Activated CD4-positive, alpha-beta T cell treated with anti-CD3 and anti-CD28 coated beads, Interleukin-10, Interleukin-2, amounts not matched to agents 100 ng/mL and 50 ng/mL, durations not matched to agents 16 hours and 8 hours (primary cell): ENCODE measurements at regions not wholly inside any gene's neighbourhood (a gene's known extent, or its start where the extent isn't known, plus 50 kb on each side); places are given as distances from the start of the nearest gene placed in this dataset.
"Not testable (repeated sequence)": the region's sequence is repeated elsewhere in the genome, so short reads cannot be mapped to it uniquely, and the experiment has no call there.

Source experiments
- DNase-seq: peaks from one replicate; pipeline ENCODE4 v3.0.0-alpha.2; 2020

- DNase-seq = no peak
Measured at GRCh38 chr5:100641833-100642232, 106.7 kb downstream of the FAM174A start.

- DNase-seq = no peak
Measured at GRCh38 chr5:100643473-100643872, 108.3 kb downstream of the FAM174A start.

- no peak for DNase-seq
Measured at GRCh38 chr5:100644185-100644584, 109.0 kb downstream of the FAM174A start.

DNA sequence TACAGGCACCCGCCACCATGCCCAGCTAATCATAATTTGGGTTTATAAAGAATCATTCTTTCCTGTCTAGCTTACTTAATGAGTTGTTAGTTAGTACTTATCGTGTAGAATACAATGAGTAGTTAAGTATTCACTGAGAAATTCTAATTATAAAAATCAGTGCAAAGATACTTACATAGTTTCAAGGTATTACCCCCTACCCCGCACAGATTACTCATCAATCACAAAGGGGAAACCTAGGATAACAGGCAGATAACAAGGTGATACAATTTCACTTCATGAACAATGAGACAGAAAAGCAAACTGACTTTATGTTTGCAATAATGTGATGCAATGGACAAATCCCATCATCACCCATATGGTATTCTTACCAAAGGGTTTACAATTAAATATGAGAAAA, 109.6 kb downstream of the FAM174A start:
- DNase-seq = no peak

- no peak for DNase-seq
Measured at GRCh38 chr5:100646011-100646410, 110.8 kb downstream of the FAM174A start.

DNA sequence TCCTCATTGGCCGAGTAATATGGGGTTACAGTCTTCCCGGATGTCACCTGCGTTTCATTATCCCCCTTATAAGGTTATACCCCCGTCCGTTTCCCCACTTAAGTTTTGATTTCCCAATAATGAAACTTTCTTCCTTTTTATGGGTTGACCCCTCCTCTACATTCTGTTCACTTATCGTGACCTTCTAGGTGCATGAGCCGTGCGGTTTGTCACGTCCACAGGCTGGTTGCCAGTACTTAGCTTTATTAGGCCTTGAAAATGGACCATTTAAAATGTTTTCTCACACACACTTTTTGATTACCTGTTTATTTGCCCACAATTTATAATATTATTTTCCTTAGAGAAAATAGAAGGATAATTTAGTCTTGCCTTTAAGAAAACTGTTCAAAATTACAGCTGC, 111.5 kb downstream of the FAM174A start:
- DNase-seq = no peak

DNA sequence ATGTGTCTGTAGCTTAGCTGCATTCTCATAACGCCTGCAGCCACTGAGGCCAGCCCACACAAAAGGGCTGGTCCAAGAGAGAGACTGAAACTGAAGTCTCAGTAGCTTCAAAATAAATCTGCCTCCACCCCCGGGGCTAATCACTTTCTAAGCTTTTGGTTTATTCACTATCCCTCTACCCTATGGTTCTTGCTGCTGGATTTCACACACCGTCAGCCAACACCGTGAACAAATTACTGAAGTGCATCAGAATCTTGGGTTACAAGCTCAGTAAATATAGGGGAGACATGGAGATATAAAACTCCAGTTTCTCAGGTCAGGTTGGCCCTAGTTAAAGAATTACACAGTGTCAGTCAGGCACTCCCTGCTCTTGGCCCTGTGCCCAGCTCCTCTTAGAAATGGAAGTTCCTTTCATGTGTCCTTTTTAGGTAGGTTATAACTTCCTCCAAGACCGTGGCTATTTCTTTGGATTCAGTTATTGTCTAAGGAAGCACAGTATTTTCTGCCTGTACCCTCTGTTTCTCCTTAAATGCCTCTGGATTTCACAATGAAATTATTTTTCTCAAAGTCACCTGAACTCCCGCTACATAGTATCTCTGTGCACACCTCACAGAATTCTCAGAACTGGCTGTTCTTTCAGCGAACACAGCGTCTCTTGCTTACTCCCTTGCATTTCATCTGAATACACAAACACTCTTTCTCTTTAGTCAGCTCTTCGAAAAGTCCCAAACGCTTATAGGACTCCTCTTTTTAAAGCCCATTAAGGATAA, 112.5 kb downstream of the FAM174A start:
- no peak for DNase-seq

DNA sequence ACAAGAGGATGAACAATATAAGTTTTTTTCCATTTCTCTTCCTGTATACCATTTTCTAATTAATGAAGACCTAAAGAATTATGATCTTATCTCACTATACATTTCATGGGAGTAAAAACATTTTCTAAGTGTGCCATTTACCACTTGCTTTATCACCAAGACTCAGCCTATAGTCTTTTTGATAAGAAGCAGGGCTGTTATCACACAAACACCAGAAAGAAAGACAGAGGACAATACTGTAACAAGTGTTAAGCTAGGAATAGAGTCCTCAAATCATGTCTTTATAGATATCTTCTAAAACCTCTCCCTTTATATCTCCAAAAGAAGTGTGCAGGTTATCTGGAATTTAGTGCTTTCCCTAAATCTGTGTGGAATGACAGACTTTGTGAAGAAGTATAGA, 119.7 kb downstream of the FAM174A start:
- no peak for DNase-seq

- DNase-seq = not testable (repeated sequence)
Measured at GRCh38 chr5:100656771-100657170, 121.6 kb downstream of the FAM174A start.

DNA sequence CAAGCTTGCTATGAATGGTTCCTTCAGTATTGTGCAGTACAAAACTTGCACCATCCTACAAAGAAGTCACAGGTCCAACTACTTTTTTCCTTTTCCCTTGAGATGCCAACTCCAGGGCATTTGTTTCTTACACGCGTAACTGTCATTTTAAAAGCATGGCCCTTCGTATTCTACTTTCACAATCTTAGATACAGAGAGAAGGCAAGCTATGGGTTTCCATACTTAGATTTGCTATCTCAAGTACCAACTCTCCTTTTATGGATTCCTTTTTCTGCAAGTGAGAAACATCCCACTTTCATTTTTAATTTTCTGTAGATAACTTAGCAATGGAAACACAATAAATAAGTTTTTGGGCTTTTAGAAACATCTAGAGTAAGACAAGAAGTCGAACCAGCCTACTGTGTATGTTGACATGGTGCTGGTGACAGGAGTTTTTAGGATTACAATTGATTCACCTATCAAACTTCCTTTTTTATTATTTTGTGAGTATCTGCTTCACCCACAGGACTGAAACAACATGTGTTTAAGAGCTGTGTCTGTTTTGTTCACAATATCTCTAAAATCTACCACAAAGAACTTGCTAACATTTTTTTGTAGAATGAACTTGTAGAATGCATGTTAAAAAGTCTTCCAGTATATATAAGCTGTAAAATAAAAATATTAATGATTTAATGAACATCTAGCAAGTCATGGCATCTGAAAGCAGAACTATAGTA, 124.1 kb downstream of the FAM174A start:
- no peak for DNase-seq

DNA sequence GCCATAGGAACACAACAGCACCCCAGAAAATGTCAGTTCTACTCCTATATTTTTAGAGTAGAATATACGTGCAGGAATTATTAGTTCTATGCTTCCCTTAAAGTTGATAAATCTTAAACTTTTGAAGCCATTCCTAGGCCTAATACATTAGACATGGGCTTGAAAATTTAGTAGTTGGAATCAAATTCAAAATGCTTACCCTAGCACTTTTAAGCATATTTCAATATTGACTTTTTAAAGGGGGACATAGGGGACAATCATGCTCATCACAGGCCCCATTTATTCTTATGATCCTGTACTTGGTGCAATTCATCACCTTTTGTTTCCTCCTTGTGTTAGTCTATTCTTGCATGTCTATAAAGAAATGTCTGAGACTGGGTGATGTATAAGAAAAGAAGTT, 129.0 kb downstream of the FAM174A start:
- DNase-seq = no peak

- peak; percentile 65 for DNase-seq
Measured at GRCh38 chr5:100667161-100667630, 132.0 kb downstream of the FAM174A start.

GRCh38 chr5:100668511-100668910, 133.3 kb downstream of the FAM174A start:
- DNase-seq = no peak

DNA sequence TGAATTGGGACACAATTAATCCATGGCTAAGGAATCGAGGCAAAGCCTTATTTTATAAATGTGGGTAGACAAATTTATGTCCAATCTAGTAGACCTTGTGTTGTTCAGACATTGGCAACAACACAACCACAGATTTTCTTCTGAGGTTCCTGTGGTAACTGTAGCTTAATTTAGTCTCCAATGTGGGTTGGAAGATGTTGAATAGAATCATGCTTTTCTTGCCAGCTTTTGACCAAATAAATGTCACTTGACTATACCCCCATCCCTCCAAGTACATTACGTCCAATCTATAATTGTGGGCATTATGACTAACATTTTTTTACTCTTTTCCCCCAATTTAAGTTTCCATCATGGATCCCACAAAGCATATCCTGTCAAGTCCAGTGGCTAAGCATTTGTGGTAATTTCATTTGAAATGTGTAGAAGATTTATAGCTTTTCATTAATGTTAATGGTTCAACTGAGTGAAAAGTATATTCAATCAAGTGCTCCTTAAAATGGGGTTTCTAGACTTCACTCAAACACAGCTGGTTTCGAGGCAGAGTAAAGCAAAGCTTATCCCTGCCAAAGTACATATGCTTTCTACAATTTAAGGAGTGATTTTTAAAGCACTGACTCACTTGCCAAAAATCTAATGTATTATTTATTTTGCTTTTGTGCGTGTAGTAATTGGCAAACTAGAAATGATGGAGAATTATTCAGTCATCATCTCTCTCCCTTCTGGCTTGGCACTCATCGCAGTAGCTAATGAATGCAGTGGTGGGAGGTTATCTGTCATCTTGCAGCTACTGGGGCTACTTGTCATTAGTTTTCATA, 141.8 kb downstream of the FAM174A start:
- DNase-seq = no peak

GRCh38 chr5:100682625-100683024, 147.5 kb downstream of the FAM174A start:
- DNase-seq = no peak

DNA sequence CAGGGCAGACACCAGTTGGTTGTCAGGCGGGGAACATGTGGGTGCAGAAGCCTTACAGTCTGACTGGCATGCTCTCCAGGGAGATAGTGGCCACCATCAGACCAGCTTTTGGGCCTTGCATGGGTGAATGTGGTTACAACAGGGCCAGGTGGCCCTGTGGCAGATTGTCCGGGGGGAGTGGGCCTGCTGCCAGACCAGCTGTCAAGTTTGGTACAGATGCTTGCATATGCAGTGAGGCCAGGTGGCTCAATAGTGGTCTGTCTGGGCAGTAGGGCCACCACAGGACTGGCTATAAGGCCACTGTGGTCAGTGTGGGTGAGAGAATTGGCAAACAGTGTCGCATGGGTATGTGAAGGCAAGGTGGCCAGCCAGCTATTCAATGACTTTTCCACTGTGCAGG, 148.7 kb downstream of the FAM174A start:
- no peak for DNase-seq

DNA sequence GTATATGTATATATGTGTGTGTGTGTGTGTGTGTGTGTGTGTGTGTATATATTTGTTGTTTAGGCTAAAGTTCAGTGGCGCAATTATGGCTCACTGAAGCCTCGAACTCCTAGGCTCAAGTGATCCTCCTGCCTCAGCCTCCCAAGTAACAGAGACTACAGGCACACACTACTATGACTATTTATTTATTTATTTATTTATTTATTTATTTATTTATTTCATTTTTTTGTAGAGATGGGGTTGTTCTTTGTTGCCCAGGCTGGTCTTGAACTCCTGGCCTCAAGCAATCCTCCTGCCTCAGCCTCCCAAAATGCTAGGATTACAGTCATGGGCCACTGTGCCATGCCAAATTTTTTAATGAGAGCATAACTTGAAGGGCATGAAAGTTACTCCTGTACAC, 149.9 kb downstream of the FAM174A start:
- not testable (repeated sequence) for DNase-seq

DNA sequence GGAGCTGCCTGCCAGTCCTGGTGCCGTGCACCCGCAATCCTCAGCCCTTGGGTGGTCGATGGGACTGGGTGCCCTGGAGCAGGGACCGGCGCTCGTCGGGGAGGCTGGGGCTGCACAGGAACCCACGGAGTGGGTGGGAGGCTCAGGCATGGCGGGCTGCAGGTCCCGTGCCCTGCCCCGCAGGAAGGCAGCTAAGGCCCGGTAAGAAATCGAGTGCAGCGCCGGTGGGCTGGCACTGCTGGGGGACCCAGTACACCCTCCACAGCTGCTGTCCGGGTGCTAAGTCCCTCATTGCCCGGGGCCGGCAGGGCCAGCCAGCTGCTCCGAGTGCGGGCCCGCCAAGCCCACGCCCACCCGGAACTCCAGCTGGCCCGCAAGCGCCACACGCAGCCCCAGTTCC, 153.7 kb downstream of the FAM174A start:
- DNase-seq = not testable (repeated sequence)

DNA sequence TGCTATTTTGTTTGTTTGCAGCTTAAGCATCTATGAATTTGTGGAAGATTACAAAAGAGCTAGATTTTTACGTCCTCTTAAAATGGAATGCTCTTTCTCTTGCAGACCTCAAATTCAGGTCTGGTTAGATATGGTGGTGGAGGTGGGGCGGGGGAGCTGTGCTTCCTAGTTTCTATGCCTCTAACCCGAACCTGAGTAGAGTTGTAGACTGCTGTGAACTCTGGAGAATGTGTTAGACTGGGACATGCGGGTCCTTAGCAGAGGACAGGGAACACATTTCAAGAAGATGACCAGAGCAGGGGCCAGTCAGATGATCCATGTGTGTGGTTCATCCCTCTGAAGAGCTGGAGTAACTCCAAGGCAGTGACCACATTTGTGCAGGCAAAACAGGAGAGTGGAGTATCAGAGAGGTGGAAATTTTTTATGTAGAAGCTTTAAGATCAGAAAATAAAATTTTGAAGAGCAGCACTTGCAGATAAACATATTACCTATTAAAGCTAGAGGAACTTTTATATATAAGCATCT, 154.9 kb downstream of the FAM174A start:
- no peak for DNase-seq

DNA sequence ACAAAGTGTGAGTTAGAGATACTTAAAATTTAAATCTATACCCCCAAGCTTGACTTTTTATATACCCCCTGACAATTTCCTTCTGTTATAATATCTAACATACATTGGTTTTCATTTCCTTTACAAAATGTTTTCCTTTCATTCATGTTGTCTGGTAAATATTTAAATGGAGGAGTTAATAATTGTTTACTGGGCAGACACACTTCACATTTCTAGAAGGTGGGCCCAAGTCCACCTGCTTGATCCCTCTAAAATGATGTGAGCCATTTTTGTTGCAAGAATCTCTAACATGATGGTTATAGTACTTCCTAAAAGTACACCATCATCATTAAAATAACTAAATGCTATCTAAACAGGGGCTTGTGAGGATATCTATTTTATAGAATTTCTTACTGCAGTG, 155.9 kb downstream of the FAM174A start:
- no peak for DNase-seq

DNA sequence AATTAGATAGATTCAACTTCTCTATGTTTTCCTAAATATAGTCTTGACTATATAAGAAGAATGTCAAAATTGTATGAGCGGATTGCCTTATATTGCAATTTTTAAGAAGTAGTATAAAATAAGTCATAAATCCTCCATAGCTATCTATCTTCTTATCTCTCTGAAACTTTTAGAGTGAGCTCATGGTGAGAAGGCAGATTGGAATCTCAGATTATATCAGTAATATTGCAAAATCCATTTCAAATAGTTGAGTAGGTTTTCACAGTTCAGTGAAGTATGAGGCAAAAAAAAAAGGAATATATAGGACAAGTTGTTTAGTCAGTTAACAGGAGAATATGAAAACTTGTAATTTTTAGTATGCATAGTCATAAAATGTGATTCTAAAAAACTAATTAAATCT, 156.4 kb downstream of the FAM174A start:
- no peak for DNase-seq

DNA sequence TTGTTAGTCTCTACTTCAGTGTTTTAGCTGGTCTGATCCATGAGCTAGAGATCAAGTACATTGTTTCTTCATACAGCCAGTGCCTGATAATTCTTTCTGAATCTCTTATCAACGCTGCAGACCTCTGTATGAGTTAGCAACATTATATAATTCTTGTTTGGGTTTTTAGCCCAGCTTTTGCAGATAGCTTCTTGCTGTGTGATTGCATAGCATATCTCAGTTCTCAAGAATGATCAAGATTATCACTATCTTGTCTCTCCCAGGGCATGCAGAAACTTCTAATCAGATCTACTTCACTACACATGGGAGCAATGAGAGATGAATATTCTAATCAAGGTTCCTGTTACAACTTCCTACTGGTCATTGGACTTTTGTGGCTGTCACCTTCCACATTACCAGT, 158.3 kb downstream of the FAM174A start:
- DNase-seq = no peak

DNA sequence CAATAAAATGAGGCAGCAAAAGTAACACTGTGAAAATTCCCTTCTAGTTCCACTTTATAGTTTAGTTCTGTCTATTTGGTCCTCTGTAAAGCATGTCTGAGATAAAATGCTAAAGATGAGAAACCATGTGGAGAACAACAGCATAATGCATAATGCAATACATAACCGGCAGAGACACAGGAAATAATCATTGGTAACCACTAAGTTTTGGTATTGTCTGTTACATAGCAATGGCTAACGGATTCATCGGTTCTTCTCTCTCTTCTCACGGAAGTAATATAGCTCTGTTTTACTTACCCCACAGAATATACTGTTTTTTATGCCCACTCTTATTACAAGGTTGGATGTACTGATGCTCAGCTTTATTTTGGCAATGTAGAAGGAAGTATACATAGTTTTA, 158.9 kb downstream of the FAM174A start:
- peak; percentile 16 for DNase-seq
